ENCODE measurements at regions not wholly inside any gene's neighbourhood (a gene's known extent, or its start where the extent isn't known, plus 50 kb on each side); places are given as distances from the start of the nearest gene placed in this dataset.

GRCh38 chr2:216279031-216279430 is 93.3 kb downstream of the MARCHF4 start:
- H3K4me1 Mint-ChIP-seq, result no peaks in the 10 kb centered on the region
- H3K36me3 Mint-ChIP-seq (ENCODE audit: low read depth), result no peaks in the 10 kb centered on the region
- no peak overlapping the region for H3K4me3 Mint-ChIP-seq
- no peak overlapping the region for H3K27ac Mint-ChIP-seq
- no peak for ATAC-seq (replicated peaks)
- no peaks in the 10 kb centered on the region for H3K9me3 Mint-ChIP-seq
- H3K27me3 Mint-ChIP-seq, result peaks cover 3% of the 10 kb centered on the region

- Mint-ChIP-seq H3K9me3 (no peaks in the 10 kb centered on the region), H3K27ac (no peak overlapping the region), H3K36me3 (ENCODE audit: low read depth) (no peaks in the 10 kb centered on the region)
Measured at GRCh38 chr2:216275890-216276289, 96.4 kb downstream of the MARCHF4 start.

GRCh38 chr2:216274194-216274840 is 98.0 kb downstream of the MARCHF4 start:
- Mint-ChIP-seq H3K36me3 (ENCODE audit: low read depth) (no peaks in the 10 kb centered on the region), H3K27me3 (peaks cover 3% of the 10 kb centered on the region), H3K4me3 (no peak overlapping the region), H3K4me1 (no peaks in the 10 kb centered on the region), H3K27ac (no peak overlapping the region), H3K9me3 (no peaks in the 10 kb centered on the region)
- ATAC-seq (replicated peaks), result peak; percentile 18

More at GRCh38 chr2:216275890-216276289, 96.4 kb downstream of the MARCHF4 start:
- Mint-ChIP-seq H3K4me1 (no peaks in the 10 kb centered on the region), H3K4me3 (no peak overlapping the region), H3K27me3 (peaks cover 3% of the 10 kb centered on the region)
- ATAC-seq (replicated peaks), result no peak

- no peaks in the 10 kb centered on the region for H3K36me3 Mint-ChIP-seq (ENCODE audit: low read depth)
- H3K9me3 Mint-ChIP-seq, result no peaks in the 10 kb centered on the region
- H3K27me3 Mint-ChIP-seq, result peaks cover 8% of the 10 kb centered on the region
- H3K4me3 Mint-ChIP-seq, result no peak overlapping the region
- ATAC-seq (replicated peaks), result no peak
- no peaks in the 10 kb centered on the region for H3K4me1 Mint-ChIP-seq
- H3K27ac Mint-ChIP-seq, result no peak overlapping the region
Measured at GRCh38 chr2:216261042-216261537, 111.2 kb downstream of the MARCHF4 start.

- Mint-ChIP-seq H3K27ac (no peak overlapping the region), H3K4me3 (no peak overlapping the region), H3K9me3 (no peaks in the 10 kb centered on the region), H3K27me3 (peaks cover 8% of the 10 kb centered on the region), H3K36me3 (ENCODE audit: low read depth) (no peaks in the 10 kb centered on the region), H3K4me1 (no peaks in the 10 kb centered on the region)
- no peak for ATAC-seq (replicated peaks)
Measured at GRCh38 chr2:216260629-216261028, 111.7 kb downstream of the MARCHF4 start.

GRCh38 chr2:216259081-216259480 is 113.2 kb downstream of the MARCHF4 start:
- Mint-ChIP-seq H3K27me3 (peaks cover 4% of the 10 kb centered on the region), H3K4me1 (no peaks in the 10 kb centered on the region), H3K27ac (no peak overlapping the region), H3K4me3 (no peak overlapping the region), H3K36me3 (ENCODE audit: low read depth) (no peaks in the 10 kb centered on the region), H3K9me3 (no peaks in the 10 kb centered on the region)
- ATAC-seq (replicated peaks), result no peak

GRCh38 chr2:216257089-216257488 is 115.2 kb downstream of the MARCHF4 start:
- Mint-ChIP-seq H3K36me3 (ENCODE audit: low read depth) (no peaks in the 10 kb centered on the region), H3K4me1 (no peaks in the 10 kb centered on the region), H3K27me3 (peaks cover 4% of the 10 kb centered on the region), H3K27ac (no peak overlapping the region), H3K4me3 (no peak overlapping the region), H3K9me3 (no peaks in the 10 kb centered on the region)
- no peak for ATAC-seq (replicated peaks)

Measured in activated T-helper 17 cell treated with anti-CD3 and anti-CD28 coated beads, Interleukin-2, amount 50 U/mL, for 72 hours (primary cell).